AG04449 (cell line): ENCODE measurements at regions not wholly inside any gene's neighbourhood (a gene's known extent, or its start where the extent isn't known, plus 50 kb on each side); places are given as distances from the start of the nearest gene placed in this dataset.

Source experiments
- CTCF ChIA-PET: fragments of 350-600 bp; formaldehyde crosslinking; extraction: SDS; loops from one replicate; lab custom pipeline; 2021; ENCODE audit warnings: antibody characterized with exemption; lab: Yijun Ruan, JAX
- POLR2A ChIA-PET: fragments of 400-600, 350-600 bp; formaldehyde crosslinking; extraction: SDS; loops from one replicate; lab custom pipeline; 2020; ENCODE audit warnings: antibody characterized with exemption, inconsistent platforms; lab: Yijun Ruan, JAX
- DNase-seq: peaks from one replicate; pipeline ENCODE4 v3.0.0-alpha.2; 2010; ENCODE audit warnings: low read depth, low spot score
- H3K4me3 ChIP-seq: 2 replicates; pipeline ENCODE4 v1.5.1; 2011; ENCODE audit warnings: low read depth, mild to moderate bottlenecking, control low read depth, low read length
- TF ChIP-seq, protein P1 (sequence below): IDR thresholded peaks from one replicate; pipeline ENCODE4 v1.5.1; 2011; ENCODE audit warnings: mild to moderate bottlenecking, moderate library complexity, low read length, control low read depth, inconsistent platforms; ENCODE audit not compliant: insufficient read depth; ENCODE audit errors: missing control alignments

- no peak overlapping the region for H3K4me3 ChIP-seq
- POLR2A ChIA-PET = no interaction called here
- TF ChIP-seq, protein P1, sequence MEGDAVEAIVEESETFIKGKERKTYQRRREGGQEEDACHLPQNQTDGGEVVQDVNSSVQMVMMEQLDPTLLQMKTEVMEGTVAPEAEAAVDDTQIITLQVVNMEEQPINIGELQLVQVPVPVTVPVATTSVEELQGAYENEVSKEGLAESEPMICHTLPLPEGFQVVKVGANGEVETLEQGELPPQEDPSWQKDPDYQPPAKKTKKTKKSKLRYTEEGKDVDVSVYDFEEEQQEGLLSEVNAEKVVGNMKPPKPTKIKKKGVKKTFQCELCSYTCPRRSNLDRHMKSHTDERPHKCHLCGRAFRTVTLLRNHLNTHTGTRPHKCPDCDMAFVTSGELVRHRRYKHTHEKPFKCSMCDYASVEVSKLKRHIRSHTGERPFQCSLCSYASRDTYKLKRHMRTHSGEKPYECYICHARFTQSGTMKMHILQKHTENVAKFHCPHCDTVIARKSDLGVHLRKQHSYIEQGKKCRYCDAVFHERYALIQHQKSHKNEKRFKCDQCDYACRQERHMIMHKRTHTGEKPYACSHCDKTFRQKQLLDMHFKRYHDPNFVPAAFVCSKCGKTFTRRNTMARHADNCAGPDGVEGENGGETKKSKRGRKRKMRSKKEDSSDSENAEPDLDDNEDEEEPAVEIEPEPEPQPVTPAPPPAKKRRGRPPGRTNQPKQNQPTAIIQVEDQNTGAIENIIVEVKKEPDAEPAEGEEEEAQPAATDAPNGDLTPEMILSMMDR = no peak
- no peak for DNase-seq
- CTCF ChIA-PET = no interaction called here
These were observed 226.3 kb upstream of the RAG2 start for GRCh38 chr11:36824349-36824748.

DNA sequence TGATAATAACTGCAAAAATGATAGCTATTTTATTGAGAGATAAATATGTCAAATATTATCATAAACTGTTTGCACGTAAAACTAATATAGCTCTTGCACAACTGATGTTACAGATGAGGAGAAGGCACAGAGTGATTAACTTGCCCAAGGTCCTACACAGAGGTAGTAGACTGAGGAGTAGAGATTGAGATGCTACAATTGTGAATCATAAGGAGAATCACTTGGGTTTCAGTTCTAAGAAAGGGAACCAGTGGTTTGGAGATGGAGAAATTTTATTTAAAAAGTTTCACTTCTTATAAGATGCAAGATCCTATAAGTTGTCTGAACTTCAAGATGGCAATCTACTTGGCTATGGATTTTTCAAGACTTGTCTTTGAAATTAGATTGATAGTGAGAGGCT is 224.8 kb upstream of the RAG2 start:
- CTCF ChIA-PET = no interaction called here

GRCh38 chr11:36818410-36818809 is 220.4 kb upstream of the RAG2 start:
- TF ChIP-seq, protein P1 = peak; percentile 18
- no peak overlapping the region for H3K4me3 ChIP-seq
- ChIA-PET CTCF (no interaction called here), POLR2A (no interaction called here)
- no peak for DNase-seq

More for the DNA sequence above, 224.8 kb upstream of the RAG2 start:
- TF ChIP-seq, protein P1 = no peak
- H3K4me3 ChIP-seq = no peak overlapping the region
- DNase-seq = no peak
- POLR2A ChIA-PET = no interaction called here

GRCh38 chr11:36817336-36817965 is 219.4 kb upstream of the RAG2 start:
- ChIA-PET POLR2A (no interaction called here), CTCF (no interaction called here)
- no peak for DNase-seq
- H3K4me3 ChIP-seq = no peak overlapping the region
- TF ChIP-seq, protein P1 = no peak

- ChIA-PET CTCF (no interaction called here), POLR2A (no interaction called here)
- TF ChIP-seq, protein P1 = no peak
- no peak for DNase-seq
- H3K4me3 ChIP-seq = no peak overlapping the region
These were observed 211.3 kb upstream of the RAG2 start for GRCh38 chr11:36809303-36809702.

DNA sequence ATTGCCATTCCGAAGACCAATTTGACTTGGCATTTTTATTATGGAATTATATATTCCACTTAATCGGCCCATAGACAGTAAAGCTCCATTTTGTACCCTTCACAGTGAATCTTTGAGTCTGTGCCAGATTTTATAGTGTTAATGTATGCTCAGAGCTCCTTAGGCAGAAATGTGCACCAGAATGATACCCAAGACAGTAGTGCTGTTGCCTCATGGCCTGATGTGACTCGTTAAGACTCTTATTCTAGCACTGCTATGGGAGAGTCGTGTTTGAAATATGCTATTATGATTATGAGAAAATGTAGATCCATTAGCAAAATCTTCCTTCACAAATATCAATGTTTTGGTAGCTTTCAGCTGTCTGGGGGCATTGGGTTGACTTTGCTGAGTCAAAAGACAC is 209.8 kb upstream of the RAG2 start:
- TF ChIP-seq, protein P1 = no peak
- DNase-seq = no peak
- ChIA-PET CTCF (no interaction called here), POLR2A (no interaction called here)
- no peak overlapping the region for H3K4me3 ChIP-seq
